ENCODE measurements at regions not wholly inside any gene's neighbourhood (a gene's known extent, or its start where the extent isn't known, plus 50 kb on each side); places are given as distances from the start of the nearest gene placed in this dataset.

GRCh38 chr1:13968361-13968760 lies 268.4 kb downstream of the PRDM2 start:
- DNase-seq (ENCODE audit: low read depth) = no peak

DNA sequence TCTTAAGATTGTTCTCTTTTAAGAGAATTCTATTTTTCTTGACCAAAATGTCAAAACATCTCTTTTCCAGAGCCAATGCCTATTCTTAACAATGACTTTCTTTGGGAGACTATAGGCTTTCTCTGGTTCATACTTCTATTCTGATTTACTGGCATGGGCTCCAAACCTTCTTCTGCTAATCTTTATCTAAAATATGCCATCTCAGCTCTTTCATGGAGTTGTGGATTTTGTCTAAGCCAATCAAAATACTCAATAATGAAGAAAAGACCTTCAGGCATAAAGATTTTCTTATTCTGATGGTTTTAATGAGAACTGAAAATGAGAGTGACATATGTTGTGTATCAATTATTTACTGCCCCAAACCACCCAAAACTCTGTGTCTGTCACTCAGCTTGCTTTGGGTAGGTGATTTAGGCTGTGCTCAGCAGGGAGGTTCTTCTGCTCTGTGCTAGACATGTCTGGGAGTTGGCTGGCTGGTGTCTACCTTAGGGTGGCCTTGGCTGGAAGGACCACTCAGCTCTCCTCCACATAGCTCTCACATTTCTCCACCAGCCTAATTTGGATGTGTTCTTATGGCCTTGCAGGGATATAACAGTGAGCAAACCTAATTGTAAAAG lies 270.8 kb downstream of the PRDM2 start:
- no peak for DNase-seq (ENCODE audit: low read depth)

DNA sequence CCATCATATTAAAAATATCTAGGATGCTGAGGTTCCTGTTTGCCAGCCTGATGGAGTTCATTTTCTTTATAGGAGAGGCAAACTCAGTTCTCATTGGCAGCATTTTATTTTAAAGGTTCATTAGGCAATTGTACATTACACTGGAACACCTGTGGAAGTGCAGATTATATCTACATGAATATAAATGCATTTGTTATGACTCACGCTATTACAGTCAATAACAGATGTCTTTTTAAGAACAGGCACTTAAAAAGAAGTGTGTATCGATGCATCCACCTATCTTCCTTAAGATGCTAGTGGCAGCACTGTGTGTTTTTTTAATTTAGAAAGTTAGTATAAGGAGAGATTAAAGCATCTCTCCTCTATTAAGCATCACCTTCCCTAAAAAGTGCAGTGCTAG lies 276.5 kb downstream of the PRDM2 start:
- DNase-seq (ENCODE audit: low read depth) = no peak

DNA sequence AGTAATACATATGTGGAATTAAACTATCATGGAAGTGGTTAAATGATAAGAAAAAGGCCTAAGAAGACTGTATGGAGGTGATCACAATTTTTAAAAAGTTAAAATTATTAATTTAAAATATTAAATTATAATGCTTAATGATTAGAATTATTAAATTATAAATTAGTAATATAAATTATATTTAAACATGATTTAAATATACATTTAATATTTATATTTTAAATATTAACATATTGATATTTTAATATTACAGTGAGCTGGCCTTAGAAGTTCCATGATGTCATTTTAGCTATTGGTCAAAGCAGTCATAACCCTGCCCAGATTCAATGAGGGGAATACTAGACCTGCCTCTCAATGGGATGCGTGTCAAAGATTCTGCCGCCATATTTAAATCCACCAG lies 281.2 kb downstream of the PRDM2 start:
- no peak for DNase-seq (ENCODE audit: low read depth)

DNA sequence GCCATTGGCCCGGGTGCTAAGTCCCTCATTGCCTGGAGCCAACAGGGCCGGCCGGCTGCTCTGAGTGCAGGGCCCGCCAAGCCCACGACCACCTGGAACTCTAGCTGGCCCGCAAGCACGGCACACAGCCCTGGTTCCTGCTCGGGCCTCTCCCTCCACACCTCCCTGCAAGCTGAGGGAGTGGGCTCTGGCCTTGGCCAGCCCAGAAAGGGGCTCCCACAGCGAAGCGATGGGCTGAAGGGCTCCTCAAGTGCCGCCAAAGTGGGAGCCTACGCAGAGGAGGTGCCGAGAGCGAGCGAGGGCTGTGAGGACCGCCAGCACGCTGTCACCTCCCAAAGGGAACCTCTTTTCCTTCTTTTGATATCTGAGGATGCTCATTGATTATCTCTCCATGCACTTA lies 283.4 kb downstream of the PRDM2 start:
- no peak for DNase-seq (ENCODE audit: low read depth)

DNA sequence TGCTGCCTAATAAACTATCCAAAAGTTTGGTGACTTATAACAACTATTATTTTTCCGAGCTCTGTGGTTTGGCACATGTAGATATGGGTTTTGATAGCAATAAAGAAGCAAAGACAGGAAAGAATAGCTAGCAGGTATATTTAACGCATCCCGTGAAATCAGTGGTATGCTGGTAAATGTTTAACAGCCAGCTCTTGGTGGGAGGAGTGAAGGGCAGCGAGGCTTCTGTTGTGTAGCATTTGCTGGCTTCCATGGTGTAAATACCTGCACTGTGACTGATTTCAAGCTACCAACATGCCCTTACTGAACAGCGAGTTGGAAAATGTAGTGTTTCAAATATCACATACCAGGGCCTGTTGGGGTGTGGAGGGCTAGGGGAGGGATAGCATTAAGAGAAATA lies 291.0 kb downstream of the PRDM2 start:
- DNase-seq (ENCODE audit: low read depth) = no peak

DNA sequence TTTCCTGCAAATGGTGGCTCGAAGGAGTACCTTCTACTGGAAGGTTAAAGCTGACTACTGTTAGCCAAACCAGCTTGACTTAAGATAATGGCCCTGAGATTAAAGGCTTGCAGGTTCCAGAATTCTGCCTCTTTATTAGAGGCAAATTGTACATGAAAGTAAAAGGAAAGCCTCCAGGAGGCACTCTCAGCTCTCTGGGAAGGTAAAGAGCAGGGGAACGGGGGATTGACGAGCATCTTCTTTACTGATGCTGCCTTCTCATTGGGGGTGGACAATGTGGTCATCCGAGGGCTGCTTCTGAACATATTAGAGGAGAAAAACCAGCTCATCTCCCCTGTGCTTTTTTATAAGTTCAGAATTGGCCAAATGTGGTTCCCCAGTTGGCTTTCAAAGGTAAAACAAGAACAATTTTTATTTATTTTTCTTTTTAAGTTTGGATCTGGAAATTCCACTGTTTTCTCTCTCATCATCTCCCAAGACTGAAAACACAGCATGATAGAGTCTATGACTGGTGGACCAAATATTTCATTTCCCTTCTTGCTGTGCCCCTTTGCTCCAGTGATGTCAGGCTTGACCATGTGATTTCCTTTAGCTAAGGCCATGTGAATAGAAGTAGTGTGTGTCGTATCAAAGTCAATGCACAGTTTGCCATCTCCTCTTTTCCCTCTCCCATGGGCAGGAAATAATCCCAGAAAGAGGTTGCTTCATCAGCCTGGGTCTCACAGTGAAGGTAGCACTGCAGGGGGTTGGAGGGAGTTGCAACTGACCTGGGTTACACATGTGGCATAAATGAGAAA lies 292.7 kb downstream of the PRDM2 start:
- DNase-seq (ENCODE audit: low read depth) = no peak

DNA sequence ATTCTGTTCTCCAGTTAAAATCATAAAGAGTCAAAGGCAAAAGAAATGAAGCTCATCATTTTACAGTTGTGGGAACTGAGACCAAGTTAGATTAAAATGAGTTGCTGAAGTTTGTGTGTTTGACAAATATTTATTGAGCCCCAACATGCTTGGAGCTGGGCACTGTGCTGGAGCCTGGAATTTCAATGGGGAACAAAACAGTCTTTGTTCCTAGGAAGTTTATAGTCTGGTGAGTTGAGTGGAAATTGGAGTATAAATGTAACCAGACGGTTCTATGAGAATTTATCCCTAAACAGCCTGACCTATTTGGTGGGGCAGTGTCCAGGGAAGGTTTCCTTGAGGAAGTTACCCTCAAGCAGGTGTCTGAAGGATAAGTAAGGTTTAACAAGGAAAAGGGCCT lies 294.4 kb downstream of the PRDM2 start:
- DNase-seq (ENCODE audit: low read depth) = no peak

DNA sequence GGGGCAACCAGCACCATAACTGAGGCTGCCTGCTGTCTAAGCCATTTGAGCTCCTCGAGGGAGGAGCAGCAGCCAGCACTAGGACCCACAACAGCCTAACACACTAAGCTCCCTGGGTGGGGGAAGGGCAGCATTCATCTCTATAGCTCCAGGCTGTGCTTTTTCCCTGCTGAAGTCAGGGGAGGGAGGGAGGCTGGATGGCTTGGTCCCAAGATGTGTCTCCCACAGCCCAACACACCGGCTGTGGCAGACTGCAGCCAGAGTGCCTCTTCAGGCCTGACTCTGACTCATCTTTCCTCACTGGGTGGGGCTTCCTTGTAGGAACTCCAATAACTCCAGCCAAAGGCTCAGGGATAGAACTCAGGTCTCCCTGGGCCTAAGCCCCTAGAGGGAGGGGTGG lies 296.3 kb downstream of the PRDM2 start:
- DNase-seq (ENCODE audit: low read depth) = no peak

DNA sequence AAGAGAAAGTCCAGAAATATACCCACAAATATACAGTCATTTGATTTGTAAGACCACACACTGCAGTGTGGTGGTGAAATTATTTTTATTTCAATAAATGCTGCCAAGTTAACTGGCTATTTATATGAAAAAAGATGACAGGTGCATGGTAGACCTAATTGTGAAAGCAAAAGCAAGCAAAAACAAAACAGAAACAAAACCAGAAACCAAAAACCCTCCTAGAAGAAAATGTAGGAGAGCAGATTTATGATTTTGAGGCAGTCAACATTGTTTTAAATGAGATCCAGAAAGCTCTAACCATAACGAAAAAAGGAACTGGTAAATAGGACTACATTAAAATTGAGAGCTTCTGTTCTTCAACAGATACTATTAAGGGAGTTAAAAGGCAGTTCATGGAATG lies 303.6 kb downstream of the PRDM2 start:
- no peak for DNase-seq (ENCODE audit: low read depth)

DNA sequence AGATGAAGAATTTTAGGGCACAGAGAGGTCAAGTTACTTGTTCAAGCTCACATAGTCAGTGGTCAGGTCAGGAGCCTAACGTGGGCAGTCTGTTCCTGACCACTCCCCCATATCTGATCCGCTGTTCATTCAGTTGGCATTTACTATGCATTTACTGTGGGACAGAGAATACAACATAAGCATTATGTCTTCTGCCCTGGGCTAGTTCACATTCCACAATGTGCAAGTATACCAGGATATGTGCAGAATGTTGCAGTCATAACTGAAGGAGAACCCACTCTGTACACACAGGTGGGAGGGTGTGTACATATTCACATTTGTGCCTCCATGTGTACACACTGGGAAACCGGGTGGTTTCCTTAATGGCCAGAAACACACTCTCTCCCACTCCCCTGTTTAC lies 309.6 kb downstream of the PRDM2 start:
- DNase-seq (ENCODE audit: low read depth) = no peak

DNA sequence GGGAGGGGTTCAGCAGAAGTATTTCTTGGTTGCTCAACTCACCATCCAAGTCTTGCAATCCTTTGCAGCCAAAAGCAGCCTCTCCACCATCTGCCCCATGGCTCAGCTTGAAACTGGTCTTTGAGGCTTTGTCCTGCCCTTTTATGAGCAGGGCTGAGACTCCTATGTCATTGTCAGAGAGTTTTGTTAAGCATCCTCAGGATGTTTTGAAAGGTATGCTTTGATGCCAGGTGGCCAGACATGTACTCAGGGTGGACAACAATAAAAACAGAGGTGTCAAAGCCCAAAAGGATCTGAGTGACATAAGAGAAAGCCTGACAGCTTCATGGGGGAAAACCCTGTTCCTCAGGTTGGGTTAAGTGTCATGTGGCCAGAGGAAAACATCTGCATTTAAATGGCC lies 310.5 kb downstream of the PRDM2 start:
- no peak for DNase-seq (ENCODE audit: low read depth)

DNA sequence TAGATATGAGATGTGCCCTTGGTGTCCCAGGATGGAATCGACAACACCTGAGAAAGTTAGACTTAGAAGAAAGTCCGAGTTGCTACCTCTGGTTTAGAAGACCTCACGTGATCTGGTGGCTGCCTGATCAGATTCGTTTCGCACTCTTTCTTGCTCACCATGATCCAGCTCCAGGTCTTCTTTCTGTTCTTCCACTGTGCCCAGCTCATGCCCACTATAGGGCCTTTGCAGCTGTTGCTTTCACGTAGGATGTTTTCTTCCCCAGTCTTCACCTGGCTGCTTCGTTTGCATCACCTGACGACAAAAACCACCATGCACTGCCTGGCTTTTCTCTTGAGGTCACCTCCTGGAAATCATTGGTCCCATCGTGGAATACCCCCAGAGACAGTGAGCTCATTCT lies 311.1 kb downstream of the PRDM2 start:
- no peak for DNase-seq (ENCODE audit: low read depth)

DNA sequence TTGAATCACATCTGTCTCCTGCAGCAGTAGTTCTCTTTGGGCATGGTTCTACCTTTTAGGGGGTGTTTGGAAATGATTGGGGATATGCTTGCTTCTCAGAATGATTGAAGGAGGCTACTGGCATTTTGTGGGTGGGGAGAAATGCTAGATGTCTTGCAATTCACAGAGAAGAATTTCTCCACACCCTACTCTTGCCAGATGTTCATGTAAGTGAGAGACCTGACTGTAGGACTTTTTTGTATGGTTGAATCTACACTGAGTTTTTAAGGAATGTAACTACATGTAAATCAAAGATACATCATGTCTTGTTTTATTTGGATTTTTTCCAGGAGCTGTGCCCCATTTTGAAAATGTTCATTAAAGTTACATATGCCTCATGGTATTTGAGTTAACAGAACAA lies 311.9 kb downstream of the PRDM2 start:
- DNase-seq (ENCODE audit: low read depth) = no peak

DNA sequence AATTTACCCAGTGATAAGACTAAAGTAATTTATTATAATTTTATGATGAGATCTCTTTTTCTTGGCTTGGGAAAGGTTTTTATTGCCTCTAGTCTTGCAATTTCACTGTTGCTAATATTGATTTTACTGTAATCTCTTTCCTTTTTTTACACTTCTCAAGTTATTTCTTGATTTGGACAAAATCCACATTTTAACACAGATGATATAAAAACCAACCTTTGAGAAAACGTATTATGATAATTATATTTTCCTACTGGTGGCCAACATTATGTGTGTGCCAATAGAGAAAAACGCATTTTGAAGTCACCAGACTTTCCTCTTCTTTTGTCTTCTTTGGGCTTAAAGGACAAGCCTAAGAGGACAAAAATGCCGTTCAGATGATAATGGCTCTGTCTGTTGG lies 314.9 kb downstream of the PRDM2 start:
- no peak for DNase-seq (ENCODE audit: low read depth)

GRCh38 chr1:14015917-14016316 lies 315.9 kb downstream of the PRDM2 start:
- no peak for DNase-seq (ENCODE audit: low read depth)

DNA sequence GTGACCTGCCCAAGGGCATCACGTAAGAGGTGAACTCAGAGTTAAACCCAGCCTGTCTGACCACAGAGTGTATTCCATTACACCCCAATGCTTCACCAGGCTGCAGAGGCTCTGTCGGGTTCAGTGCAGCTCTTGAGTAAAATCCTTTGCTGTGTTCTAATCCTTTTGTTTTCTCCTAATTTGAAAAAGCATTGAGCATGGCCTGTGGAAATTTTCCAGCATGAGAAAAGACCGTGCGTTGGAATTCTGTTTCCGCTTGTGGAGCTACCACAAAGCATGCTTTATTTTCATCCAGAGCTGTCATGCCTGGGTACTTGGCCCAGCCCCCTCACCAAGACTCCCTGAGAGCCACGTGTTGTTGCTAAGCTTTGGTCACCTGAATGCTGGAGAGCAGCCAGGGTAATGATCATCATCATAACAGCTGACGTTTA lies 317.6 kb downstream of the PRDM2 start:
- no peak for DNase-seq (ENCODE audit: low read depth)

- DNase-seq (ENCODE audit: low read depth) = no peak
These were observed 319.5 kb downstream of the PRDM2 start for GRCh38 chr1:14019461-14019860.

- no peak for DNase-seq (ENCODE audit: low read depth)
These were observed 320.0 kb downstream of the PRDM2 start for GRCh38 chr1:14020006-14020405.

DNA sequence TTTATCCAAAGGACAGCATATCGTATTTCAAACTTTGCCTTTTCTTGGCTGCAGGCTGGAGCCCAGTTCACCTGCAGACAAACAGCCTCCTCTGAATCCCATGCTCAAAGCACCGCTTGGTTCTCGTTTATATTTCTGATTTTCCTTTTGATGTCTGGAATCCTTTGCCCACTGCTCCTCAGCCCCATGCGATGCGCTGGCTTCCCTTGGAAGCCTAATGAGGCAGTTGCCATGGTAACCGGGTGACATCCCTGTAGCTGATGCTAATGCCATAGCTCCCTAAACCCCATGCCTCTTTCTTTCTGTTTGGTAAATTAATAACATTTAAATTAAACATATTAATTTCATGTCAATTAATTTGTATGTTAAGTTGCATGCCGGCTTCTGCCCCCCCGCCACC lies 327.1 kb downstream of the PRDM2 start:
- no peak for DNase-seq (ENCODE audit: low read depth)

DNA sequence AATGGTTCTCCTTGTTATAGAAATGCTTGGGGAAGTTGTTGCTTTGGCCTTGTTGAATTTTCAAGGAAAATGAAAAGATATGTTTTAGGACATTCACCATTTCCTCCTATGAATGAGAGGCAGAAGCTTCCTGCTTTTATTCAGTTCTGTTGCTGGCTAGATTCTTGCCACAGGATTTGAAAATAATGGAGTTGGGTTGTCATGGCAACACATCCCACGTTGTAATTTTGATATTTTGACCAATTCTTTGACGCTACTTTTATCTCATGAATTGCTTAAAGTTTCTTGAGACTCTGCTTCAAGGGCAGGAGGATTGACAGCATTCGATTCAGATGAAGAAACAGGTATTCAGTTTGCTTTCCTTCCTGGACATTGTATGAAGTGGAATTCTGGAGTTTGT lies 331.5 kb downstream of the PRDM2 start:
- no peak for DNase-seq (ENCODE audit: low read depth)

DNA sequence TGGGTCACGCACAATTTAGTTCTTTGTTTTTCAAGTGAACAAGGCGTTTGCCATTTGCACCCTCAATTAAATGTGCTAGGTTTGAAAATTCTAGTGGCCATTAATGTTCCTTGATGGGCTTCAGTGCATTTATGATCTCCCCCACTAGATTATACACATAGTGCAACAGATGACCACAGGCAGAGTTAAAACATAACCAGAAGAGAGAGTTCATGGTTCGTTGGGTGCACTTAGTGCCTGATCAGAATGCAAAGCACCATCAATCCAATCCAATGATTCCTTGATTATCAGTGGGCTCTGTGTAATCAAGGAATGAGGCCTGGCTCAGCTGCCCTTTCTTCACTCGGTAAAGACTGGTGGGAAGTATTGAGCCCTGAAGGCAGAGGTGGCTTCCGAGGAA lies 334.5 kb downstream of the PRDM2 start:
- no peak for DNase-seq (ENCODE audit: low read depth)

- no peak for DNase-seq (ENCODE audit: low read depth)
These were observed 337.3 kb downstream of the PRDM2 start for GRCh38 chr1:14037101-14037847.
